HAP-1 (cell line): ENCODE measurements at regions not wholly inside any gene's neighbourhood (a gene's known extent, or its start where the extent isn't known, plus 50 kb on each side); places are given as distances from the start of the nearest gene placed in this dataset.
A peak's percentile ranks its signal among the peaks of the same experiment; 100 is the strongest.
"Not testable (repeated sequence)": the region's sequence is repeated elsewhere in the genome, so short reads cannot be mapped to it uniquely, and the experiment has no call there.

ENCODE experiments used
- DNase-seq, 2 experiments: peaks; one replicate each; pipeline ENCODE4 v3.0.0-alpha.2; 2016 to 2020; ENCODE audit warnings: low spot score in 2 of 2
- H3K27me3 ChIP-seq: fragments of 250-450 bp; sonication (Bioruptor Pico); 2 replicates; pipeline ENCODE4 v1.5.1; 2020; ENCODE audit warnings: low read depth, mild to moderate bottlenecking, moderate library complexity
- H3K36me3 ChIP-seq: fragments of 250-450 bp; sonication (Bioruptor Pico); replicated peaks from 2 replicates; pipeline ENCODE4 v1.5.1; 2020; ENCODE audit warnings: mild to moderate bottlenecking
- H3K4me1 ChIP-seq: fragments of 250-450 bp; sonication (Bioruptor Pico); 2 replicates; pipeline ENCODE4 v1.5.1; 2020; ENCODE audit warnings: mild to moderate bottlenecking
- H3K4me3 ChIP-seq: fragments of 250-450 bp; sonication (Bioruptor Pico); 2 replicates; pipeline ENCODE4 v1.5.1; 2020; ENCODE audit warnings: mild to moderate bottlenecking, moderate library complexity
- H3K9me3 ChIP-seq: fragments of 250-450 bp; sonication (Bioruptor Pico); 2 replicates; pipeline ENCODE4 v1.5.1; 2020; ENCODE audit warnings: mild to moderate bottlenecking, moderate library complexity
- in situ Hi-C: fragments of 300-500 bp; cut with MboI; formaldehyde crosslinking; loops from 3 replicates; pipeline ENCODE4 v1.14.3; 2020; ENCODE audit warnings: low sequenced_read_pairs, inconsistent platforms, mixed read lengths

- DNase-seq: peak in 1 of 2 experiments; percentile 18
- Histone ChIP-seq H3K4me3 (no peak overlapping the region), H3K4me1 (peaks cover 14% of the 10 kb centered on the region), H3K36me3 (no peaks in the 10 kb centered on the region), H3K9me3 (no peaks in the 10 kb centered on the region), H3K27me3 (no peaks in the 10 kb centered on the region)
- in situ Hi-C loops: no loop called here
Measured at GRCh38 chr3:146382386-146382785, 87.0 kb downstream of the PLSCR2 start.

GRCh38 chr3:146380046-146380445, 89.3 kb downstream of the PLSCR2 start:
- H3K9me3 ChIP-seq: no peaks in the 10 kb centered on the region
- in situ Hi-C loops: no loop called here
- no peak for DNase-seq
- no peaks in the 10 kb centered on the region for H3K36me3 ChIP-seq
- no peaks in the 10 kb centered on the region for H3K27me3 ChIP-seq
- H3K4me1 ChIP-seq: peaks cover 13% of the 10 kb centered on the region
- no peak overlapping the region for H3K4me3 ChIP-seq

GRCh38 chr3:146375219-146375618, 94.1 kb downstream of the PLSCR2 start:
- in situ Hi-C loops: no loop called here
- peaks cover 4% of the 10 kb centered on the region; the same call in 1 of the 2 replicates for H3K4me1 ChIP-seq
- no peak overlapping the region for H3K4me3 ChIP-seq
- no peaks in the 10 kb centered on the region for H3K27me3 ChIP-seq
- DNase-seq: no peak
- no peaks in the 10 kb centered on the region for H3K9me3 ChIP-seq
- H3K36me3 ChIP-seq: no peaks in the 10 kb centered on the region

GRCh38 chr3:146374146-146374545, 95.2 kb downstream of the PLSCR2 start:
- Histone ChIP-seq H3K36me3 (no peaks in the 10 kb centered on the region), H3K9me3 (no peaks in the 10 kb centered on the region), H3K4me1 (peaks cover 4% of the 10 kb centered on the region; the same call in 1 of the 2 replicates), H3K27me3 (no peaks in the 10 kb centered on the region), H3K4me3 (no peak overlapping the region)
- in situ Hi-C loops: no loop called here
- no peak for DNase-seq

- DNase-seq: no peak
- H3K36me3 ChIP-seq: no peaks in the 10 kb centered on the region
- H3K27me3 ChIP-seq: no peaks in the 10 kb centered on the region
- peaks cover 18% of the 10 kb centered on the region for H3K4me1 ChIP-seq
- in situ Hi-C loops: no loop called here
- H3K9me3 ChIP-seq: no peaks in the 10 kb centered on the region
- H3K4me3 ChIP-seq: no peak overlapping the region
Measured at GRCh38 chr3:146371902-146372301, 97.5 kb downstream of the PLSCR2 start.

GRCh38 chr3:146368882-146369523, 100.4 kb downstream of the PLSCR2 start:
- Histone ChIP-seq H3K4me3 (no peak overlapping the region), H3K27me3 (no peaks in the 10 kb centered on the region), H3K4me1 (peaks cover 13% of the 10 kb centered on the region), H3K9me3 (no peaks in the 10 kb centered on the region), H3K36me3 (no peaks in the 10 kb centered on the region)
- no peak for DNase-seq
- in situ Hi-C loops: no loop called here

GRCh38 chr3:146359841-146360240, 108.9 kb upstream of the PLSCR4 start:
- Histone ChIP-seq H3K9me3 (peaks cover 8% of the 10 kb centered on the region; the same call in 1 of the 2 replicates), H3K27me3 (no peaks in the 10 kb centered on the region), H3K36me3 (no peaks in the 10 kb centered on the region), H3K4me1 (no peaks in the 10 kb centered on the region), H3K4me3 (no peak overlapping the region)
- DNase-seq: no peak
- in situ Hi-C loops: no loop called here

- H3K4me3 ChIP-seq, H3K9me3 ChIP-seq, H3K4me1 ChIP-seq, in situ Hi-C loops, H3K27me3 ChIP-seq, H3K36me3 ChIP-seq, DNase-seq: not testable (repeated sequence)
Measured at GRCh38 chr3:146354421-146354820, 103.5 kb upstream of the PLSCR4 start.

GRCh38 chr3:146350852-146351251, 99.9 kb upstream of the PLSCR4 start:
- H3K9me3 ChIP-seq: no peaks in the 10 kb centered on the region
- DNase-seq: no peak
- no peaks in the 10 kb centered on the region for H3K27me3 ChIP-seq
- in situ Hi-C loops: no loop called here
- H3K4me3 ChIP-seq: no peak overlapping the region
- no peaks in the 10 kb centered on the region for H3K4me1 ChIP-seq
- no peaks in the 10 kb centered on the region for H3K36me3 ChIP-seq

- DNase-seq: no peak
- no peak overlapping the region for H3K4me3 ChIP-seq
- no peaks in the 10 kb centered on the region for H3K9me3 ChIP-seq
- in situ Hi-C loops: no loop called here
- no peaks in the 10 kb centered on the region for H3K27me3 ChIP-seq
- no peaks in the 10 kb centered on the region for H3K36me3 ChIP-seq
- H3K4me1 ChIP-seq: no peaks in the 10 kb centered on the region
Measured at GRCh38 chr3:146345900-146346299, 95.0 kb upstream of the PLSCR4 start.

- no peak for DNase-seq
- H3K9me3 ChIP-seq: no peaks in the 10 kb centered on the region
- no peaks in the 10 kb centered on the region for H3K27me3 ChIP-seq
- H3K4me3 ChIP-seq: no peak overlapping the region
- no peaks in the 10 kb centered on the region for H3K36me3 ChIP-seq
- H3K4me1 ChIP-seq: no peaks in the 10 kb centered on the region
- in situ Hi-C loops: no loop called here
Measured at GRCh38 chr3:146343551-146343950, 92.6 kb upstream of the PLSCR4 start.

- no peak for DNase-seq
- in situ Hi-C loops: no loop called here
Measured at GRCh38 chr3:146342989-146343388, 92.1 kb upstream of the PLSCR4 start.

GRCh38 chr3:146339349-146339748, 88.4 kb upstream of the PLSCR4 start:
- in situ Hi-C loops: no loop called here
- no peak for DNase-seq

More at GRCh38 chr3:146342989-146343388, 92.1 kb upstream of the PLSCR4 start:
- Histone ChIP-seq H3K9me3 (no peaks in the 10 kb centered on the region), H3K27me3 (no peaks in the 10 kb centered on the region), H3K4me3 (no peak overlapping the region), H3K36me3 (no peaks in the 10 kb centered on the region), H3K4me1 (no peaks in the 10 kb centered on the region)

GRCh38 chr3:146337991-146338390, 87.1 kb upstream of the PLSCR4 start:
- no peak for DNase-seq
- Histone ChIP-seq H3K27me3 (no peaks in the 10 kb centered on the region), H3K36me3 (no peaks in the 10 kb centered on the region), H3K4me3 (no peak overlapping the region), H3K4me1 (no peaks in the 10 kb centered on the region), H3K9me3 (no peaks in the 10 kb centered on the region)
- in situ Hi-C loops: no loop called here

More at GRCh38 chr3:146339349-146339748, 88.4 kb upstream of the PLSCR4 start:
- Histone ChIP-seq H3K4me1 (no peaks in the 10 kb centered on the region), H3K9me3 (no peaks in the 10 kb centered on the region), H3K36me3 (no peaks in the 10 kb centered on the region), H3K4me3 (no peak overlapping the region), H3K27me3 (no peaks in the 10 kb centered on the region)

GRCh38 chr3:146335386-146335785, 84.5 kb upstream of the PLSCR4 start:
- Histone ChIP-seq H3K4me3 (no peak overlapping the region), H3K36me3 (no peaks in the 10 kb centered on the region), H3K4me1 (no peaks in the 10 kb centered on the region), H3K9me3 (no peaks in the 10 kb centered on the region), H3K27me3 (no peaks in the 10 kb centered on the region)
- no peak for DNase-seq
- in situ Hi-C loops: no loop called here
